ENCODE measurements at regions not wholly inside any gene's neighbourhood (a gene's known extent, or its start where the extent isn't known, plus 50 kb on each side); places are given as distances from the start of the nearest gene placed in this dataset.

- no peaks in the 10 kb centered on the region for H3K4me1 ChIP-seq
- H3K9me3 ChIP-seq = no peaks in the 10 kb centered on the region
- H3K27me3 ChIP-seq = no peaks in the 10 kb centered on the region
- no peak for TF ChIP-seq CTCF (IDR thresholded peaks at IDR 0.05)
- H3K4me3 ChIP-seq = no peak overlapping the region
- H3K27ac ChIP-seq = no peak overlapping the region
- H3K36me3 ChIP-seq = no peaks in the 10 kb centered on the region
- DNase-seq (ENCODE audit: low spot score) = no peak
These were observed 250.3 kb upstream of the UBE2E2 start for GRCh38 chr3:22952860-22953259.

GRCh38 chr3:22959593-22959992 is 243.5 kb upstream of the UBE2E2 start:
- DNase-seq (ENCODE audit: low spot score) = no peak
- Histone ChIP-seq H3K27ac (no peak overlapping the region), H3K27me3 (no peaks in the 10 kb centered on the region), H3K4me3 (no peak overlapping the region), H3K4me1 (no peaks in the 10 kb centered on the region), H3K36me3 (no peaks in the 10 kb centered on the region), H3K9me3 (no peaks in the 10 kb centered on the region)
- no peak for TF ChIP-seq CTCF (IDR thresholded peaks at IDR 0.05)

- Histone ChIP-seq H3K9me3 (no peaks in the 10 kb centered on the region), H3K4me3 (no peak overlapping the region), H3K4me1 (no peaks in the 10 kb centered on the region), H3K27ac (no peak overlapping the region), H3K36me3 (no peaks in the 10 kb centered on the region), H3K27me3 (no peaks in the 10 kb centered on the region)
- no peak for DNase-seq (ENCODE audit: low spot score)
- TF ChIP-seq CTCF (IDR thresholded peaks at IDR 0.05) = peak; percentile 61 to 74
These were observed 242.8 kb upstream of the UBE2E2 start for GRCh38 chr3:22960105-22960984.

- no peaks in the 10 kb centered on the region for H3K36me3 ChIP-seq
- H3K27ac ChIP-seq = no peak overlapping the region
- DNase-seq (ENCODE audit: low spot score) = no peak
- no peak overlapping the region for H3K4me3 ChIP-seq
- H3K27me3 ChIP-seq = no peaks in the 10 kb centered on the region
- no peaks in the 10 kb centered on the region for H3K9me3 ChIP-seq
- H3K4me1 ChIP-seq = no peaks in the 10 kb centered on the region
- no peak for TF ChIP-seq CTCF (IDR thresholded peaks at IDR 0.05)
These were observed 240.9 kb upstream of the UBE2E2 start for GRCh38 chr3:22962244-22962643.

- DNase-seq (ENCODE audit: low spot score) = no peak
- TF ChIP-seq CTCF (IDR thresholded peaks at IDR 0.05) = no peak
These were observed 236.8 kb upstream of the UBE2E2 start for GRCh38 chr3:22966349-22966748.

GRCh38 chr3:22969276-22969675 is 233.9 kb upstream of the UBE2E2 start:
- H3K27me3 ChIP-seq = no peaks in the 10 kb centered on the region
- H3K36me3 ChIP-seq = no peaks in the 10 kb centered on the region
- peaks cover 0 to 3% of the 10 kb centered on the region in 2 donors for H3K9me3 ChIP-seq
- no peak overlapping the region for H3K27ac ChIP-seq
- H3K4me1 ChIP-seq = no peaks in the 10 kb centered on the region
- no peak for TF ChIP-seq CTCF (IDR thresholded peaks at IDR 0.05)
- H3K4me3 ChIP-seq = no peak overlapping the region
- no peak for DNase-seq (ENCODE audit: low spot score)

More at GRCh38 chr3:22966349-22966748, 236.8 kb upstream of the UBE2E2 start:
- Histone ChIP-seq H3K27me3 (no peaks in the 10 kb centered on the region), H3K9me3 (no peaks in the 10 kb centered on the region), H3K4me3 (no peak overlapping the region), H3K4me1 (no peaks in the 10 kb centered on the region), H3K36me3 (no peaks in the 10 kb centered on the region), H3K27ac (no peak overlapping the region)
